IMR-90 (cell line): ENCODE measurements at regions not wholly inside any gene's neighbourhood (a gene's known extent, or its start where the extent isn't known, plus 50 kb on each side); places are given as distances from the start of the nearest gene placed in this dataset.

Experiments used
- ATAC-seq: fragments of 200-7000 bp; cut with Tn5 transposase; 2 replicates; pipeline ENCODE4 v1.9.1; 2020; ENCODE audit warnings: low read depth, mild to moderate bottlenecking, moderate library complexity
- BruUV-seq: library from RNA; stranded (reverse); fragments of 400-500 nt; replicated peaks from 2 replicates; lab custom pipeline; 2021; lab: Mats Ljungman, UMichigan
- CTCF ChIA-PET: fragments of 300-600 bp; formaldehyde crosslinking; extraction: SDS; loops from one replicate; lab custom pipeline; 2021; ENCODE audit warnings: antibody characterized with exemption; lab: Yijun Ruan, JAX
- POLR2A ChIA-PET: fragments of 300-600 bp; sonication (Branson Sonifier 250); formaldehyde crosslinking; loops from one replicate; lab custom pipeline; 2022; ENCODE audit warnings: antibody characterized with exemption; ENCODE audit not compliant: unreplicated experiment; lab: Charles Lee
- DNase-seq: peaks from one replicate; pipeline ENCODE4 v3.0.0; 2013
- H2AFZ ChIP-seq: replicated peaks from 2 replicates; pipeline ENCODE3; 2013; ENCODE audit warnings: low read length, mild to moderate bottlenecking; ENCODE audit not compliant: poor library complexity
- H2AK5ac ChIP-seq: 2 replicates; pipeline ENCODE4 v1.6.1; 2013; ENCODE audit warnings: low read depth, low read length, inconsistent platforms
- H2AK9ac ChIP-seq: replicated peaks from 2 replicates; pipeline ENCODE3; 2013; ENCODE audit warnings: mild to moderate bottlenecking, low read depth, low read length, moderate library complexity; ENCODE audit not compliant: poor library complexity
- H2BK120ac ChIP-seq: 2 replicates; pipeline ENCODE4 v1.6.1; 2013; ENCODE audit warnings: low read depth, low read length, inconsistent platforms
- H2BK15ac ChIP-seq: 3 replicates; pipeline ENCODE4 v1.6.1; 2013; ENCODE audit warnings: low read depth, low read length, inconsistent platforms
- H2BK20ac ChIP-seq: 2 replicates; pipeline ENCODE4 v1.6.1; 2013; ENCODE audit warnings: low read depth, mild to moderate bottlenecking, inconsistent platforms, low read length, moderate library complexity
- H2BK5ac ChIP-seq: 2 replicates; pipeline ENCODE4 v1.6.1; 2013; ENCODE audit warnings: mild to moderate bottlenecking, low read depth, low read length, inconsistent platforms; ENCODE audit not compliant: poor library complexity, severe bottlenecking
- H3K14ac ChIP-seq: replicated peaks from 2 replicates; pipeline ENCODE4 v1.6.1; 2013; ENCODE audit warnings: low read depth, low read length, inconsistent platforms
- H3K18ac ChIP-seq: 2 replicates; pipeline ENCODE4 v1.6.1; 2013; ENCODE audit warnings: low read depth, low read length, control low read depth
- H3K23ac ChIP-seq: 2 replicates; pipeline ENCODE4 v1.6.1; 2013; ENCODE audit warnings: low read depth, low read length, inconsistent platforms
- H3K27ac ChIP-seq: 2 replicates; pipeline ENCODE4 v1.5.1; 2013; ENCODE audit warnings: mild to moderate bottlenecking, control low read depth, low read length; ENCODE audit not compliant: insufficient read depth
- H3K27me3 ChIP-seq: 2 replicates; pipeline ENCODE4 v1.6.1; 2013; ENCODE audit warnings: low read length; ENCODE audit not compliant: control insufficient read depth, insufficient read depth
- H3K36me3 ChIP-seq: 2 replicates; pipeline ENCODE4 v1.6.1; 2013; ENCODE audit warnings: low read length, mixed read lengths; ENCODE audit not compliant: control insufficient read depth, insufficient read depth
- H3K4ac ChIP-seq: 2 replicates; pipeline ENCODE4 v1.6.1; 2013; ENCODE audit warnings: low read depth, low read length, inconsistent platforms
- H3K4me1 ChIP-seq: 2 replicates; pipeline ENCODE4 v1.6.1; 2013; ENCODE audit warnings: low read length, mixed read lengths; ENCODE audit not compliant: control insufficient read depth, insufficient read depth
- H3K4me2 ChIP-seq: 2 replicates; pipeline ENCODE4 v1.6.1; 2013; ENCODE audit warnings: low read depth, mild to moderate bottlenecking, control low read depth, low read length, moderate library complexity
- H3K4me3 ChIP-seq: 2 replicates; pipeline ENCODE4 v1.5.1; 2013; ENCODE audit warnings: low read depth, mild to moderate bottlenecking, control low read depth, low read length, moderate library complexity; ENCODE audit not compliant: insufficient read depth
- H3K56ac ChIP-seq: 2 replicates; pipeline ENCODE4 v1.6.1; 2013; ENCODE audit warnings: low read length, inconsistent platforms; ENCODE audit not compliant: insufficient read depth; ENCODE audit errors: extremely low read depth
- H3K79me1 ChIP-seq, 2 experiments: 2 replicates each; pipeline ENCODE4 v1.6.1; 2013; ENCODE audit warnings: low read length in 2 of 2, inconsistent platforms in 1 of 2, low read depth in 1 of 2
- H3K9ac ChIP-seq: 2 replicates; pipeline ENCODE4 v1.6.1; 2013; ENCODE audit warnings: low read depth, low read length, control low read depth
- H3K9me1 ChIP-seq: 2 replicates; pipeline ENCODE4 v1.6.1; 2013; ENCODE audit warnings: low read length, inconsistent platforms; ENCODE audit not compliant: insufficient read depth
- H3K9me3 ChIP-seq: 2 replicates; pipeline ENCODE4 v1.6.1; 2013; ENCODE audit warnings: low read length; ENCODE audit not compliant: control insufficient read depth, insufficient read depth
- H4K20me1 ChIP-seq: 2 replicates; pipeline ENCODE4 v1.6.1; 2013; ENCODE audit warnings: low read length, inconsistent platforms; ENCODE audit not compliant: insufficient read depth
- H4K5ac ChIP-seq: 2 replicates; pipeline ENCODE4 v1.6.1; 2013; ENCODE audit warnings: mild to moderate bottlenecking, low read depth, low read length, control low read depth
- H4K8ac ChIP-seq, 2 experiments: 2 replicates each; pipeline ENCODE4 v1.6.1; 2013; ENCODE audit warnings: low read depth in 2 of 2, low read length in 2 of 2, control low read depth in 1 of 2, inconsistent platforms in 1 of 2
- H4K91ac ChIP-seq: 2 replicates; pipeline ENCODE4 v1.6.1; 2013; ENCODE audit warnings: low read depth, low read length, inconsistent platforms; ENCODE audit not compliant: insufficient read depth
- CHD1 ChIP-seq: IDR thresholded peaks from 2 replicates; pipeline ENCODE4 v1.6.1; 2012; ENCODE audit warnings: low read depth, low read length, improper control_type of control experiment
- FOS ChIP-seq: fragments of 150-350 bp; IDR thresholded peaks from 2 replicates; pipeline ENCODE4 v1.6.1; 2016; ENCODE audit warnings: low read depth, low read length
- NFE2L2 ChIP-seq: fragments of 150-350 bp; IDR thresholded peaks from 2 replicates; pipeline ENCODE4 v1.6.1; 2016; ENCODE audit warnings: low read depth, mild to moderate bottlenecking, low read length
- USF2 ChIP-seq: fragments of 150-350 bp; IDR thresholded peaks from 2 replicates; pipeline ENCODE4 v1.6.1; 2017; ENCODE audit warnings: mild to moderate bottlenecking, antibody characterized with exemption, low read length, low read depth
- WGBS, 2 experiments: methylation state at CpG; one replicate each; pipeline versions ENCODE4 v1.1.5 to v1.1.7; 2013; ENCODE audit warnings: missing lambda C conversion rate in 2 of 2; ENCODE audit not compliant: insufficient read length in 1 of 2; ENCODE audit errors: extremely low coverage in 2 of 2; 5-methylcytosine and 5-hydroxymethylcytosine counted together
- dilution Hi-C: fragments of 300-500 bp; cut with HindIII; formaldehyde crosslinking; loops from one replicate; pipeline ENCODE4 v1.14.3; 2018; ENCODE audit warnings: low sequenced_read_pairs; ENCODE audit not compliant: unreplicated experiment
- in situ Hi-C: fragments of 300-500 bp; cut with MboI; formaldehyde crosslinking; loops from 3 replicates; pipeline ENCODE4 v1.14.3; 2019; ENCODE audit warnings: low sequenced_read_pairs, inconsistent platforms, mixed read lengths
- intact Hi-C: fragments of 100-400 bp; cut with micrococcal nuclease; formaldehyde crosslinking; loops from 2 replicates; pipeline ENCODE4 v1.10.0; 2022

- 0 out of 2 replicates have a peak, but pooled peaks cover 4% of the 10 kb centered on the region for H3K4me1 ChIP-seq
- no peaks in the 10 kb centered on the region for H3K79me1 ChIP-seq
- H3K27ac ChIP-seq, result no peak overlapping the region
- H4K5ac ChIP-seq, result no peak overlapping the region
- H3K9me1 ChIP-seq, result no peaks in the 10 kb centered on the region
- no peak overlapping the region for H3K4me3 ChIP-seq
- H2BK15ac ChIP-seq, result no peak overlapping the region
- intact Hi-C loops (no loop called here), in situ Hi-C loops (no loop called here), dilution Hi-C loops (no loop called here)
- H4K20me1 ChIP-seq, result no peaks in the 10 kb centered on the region
- H3K4me2 ChIP-seq, result no peak overlapping the region
- no peak overlapping the region for H3K9ac ChIP-seq
- no peak overlapping the region for H2BK120ac ChIP-seq
- DNase-seq (no peak), ATAC-seq (no peak)
- H2AK5ac ChIP-seq, result no peak overlapping the region
- H3K18ac ChIP-seq, result no peak overlapping the region
- WGBS, 2 experiments, result no CpG with 5 or more reads among the region's 7 CpGs
- TF ChIP-seq CHD1, result no peak
- TF ChIP-seq FOS, result no peak
- no peak for TF ChIP-seq NFE2L2
- TF ChIP-seq USF2, result no peak
- H2BK20ac ChIP-seq, result no peak overlapping the region
- H3K56ac ChIP-seq, result no peak overlapping the region
- no peaks in the 10 kb centered on the region for H3K36me3 ChIP-seq
- H4K91ac ChIP-seq, result no peak overlapping the region
- no peak overlapping the region for H4K8ac ChIP-seq
- H3K4ac ChIP-seq, result no peak overlapping the region
- no peaks in the 10 kb centered on the region for H3K9me3 ChIP-seq
- ChIA-PET CTCF (interaction anchor here (0.6 kb wide), 1 partner anchor 16 kb away, joined by 3 read pairs; no protein-coding TSS in a partner anchor), POLR2A (no interaction called here)
- no peak overlapping the region for H3K23ac ChIP-seq
- peaks cover 56% of the 10 kb centered on the region for H3K27me3 ChIP-seq
- no peak overlapping the region for H2AK9ac ChIP-seq
- no TSS peak for BruUV-seq
- H2BK5ac ChIP-seq, result no peak overlapping the region
- no peak overlapping the region for H2AFZ ChIP-seq
- no peak overlapping the region for H3K14ac ChIP-seq
Observed at GRCh38 chr2:38446418-38446817, 69.3 kb upstream of the ATL2 start.
